GM12864 (cell line): ENCODE measurements at regions not wholly inside any gene's neighbourhood (a gene's known extent, or its start where the extent isn't known, plus 50 kb on each side); places are given as distances from the start of the nearest gene placed in this dataset.

Source experiments
- DNase-seq: peaks from one replicate; pipeline ENCODE4 v3.0.0-alpha.2; 2011; ENCODE audit warnings: low read depth
- H3K4me3 ChIP-seq: 2 replicates; pipeline ENCODE4 v1.5.1; 2011; ENCODE audit warnings: mild to moderate bottlenecking, low read depth, low read length, control low read depth
- TF ChIP-seq, protein P1 (sequence below): IDR thresholded peaks from 2 replicates; pipeline ENCODE4 v1.5.1; 2011; ENCODE audit warnings: low read depth, mild to moderate bottlenecking, moderate library complexity, low read length, control low read depth, inconsistent platforms; ENCODE audit errors: missing control alignments

DNA sequence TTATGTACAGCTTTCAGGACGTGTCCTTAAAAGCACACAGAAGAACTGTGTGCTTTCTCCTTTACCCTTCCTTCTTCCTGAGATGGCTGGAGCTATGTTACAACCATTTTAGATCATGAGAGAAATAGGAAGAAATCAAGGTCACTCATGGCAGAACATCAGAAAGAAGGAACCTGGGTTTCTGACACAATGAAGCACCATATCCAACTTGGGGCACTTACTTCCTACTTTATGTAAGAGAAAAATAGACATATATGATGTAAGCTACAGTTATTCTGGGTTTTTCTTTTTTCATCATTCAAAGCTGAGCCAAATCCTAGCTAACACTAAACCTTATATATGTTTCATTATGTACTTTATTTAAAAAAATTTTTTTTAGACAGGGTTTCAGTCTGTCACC, 79.5 kb downstream of the FAM161A start:
- H3K4me3 ChIP-seq: no peak overlapping the region
- no peak for DNase-seq
- TF ChIP-seq, protein P1, sequence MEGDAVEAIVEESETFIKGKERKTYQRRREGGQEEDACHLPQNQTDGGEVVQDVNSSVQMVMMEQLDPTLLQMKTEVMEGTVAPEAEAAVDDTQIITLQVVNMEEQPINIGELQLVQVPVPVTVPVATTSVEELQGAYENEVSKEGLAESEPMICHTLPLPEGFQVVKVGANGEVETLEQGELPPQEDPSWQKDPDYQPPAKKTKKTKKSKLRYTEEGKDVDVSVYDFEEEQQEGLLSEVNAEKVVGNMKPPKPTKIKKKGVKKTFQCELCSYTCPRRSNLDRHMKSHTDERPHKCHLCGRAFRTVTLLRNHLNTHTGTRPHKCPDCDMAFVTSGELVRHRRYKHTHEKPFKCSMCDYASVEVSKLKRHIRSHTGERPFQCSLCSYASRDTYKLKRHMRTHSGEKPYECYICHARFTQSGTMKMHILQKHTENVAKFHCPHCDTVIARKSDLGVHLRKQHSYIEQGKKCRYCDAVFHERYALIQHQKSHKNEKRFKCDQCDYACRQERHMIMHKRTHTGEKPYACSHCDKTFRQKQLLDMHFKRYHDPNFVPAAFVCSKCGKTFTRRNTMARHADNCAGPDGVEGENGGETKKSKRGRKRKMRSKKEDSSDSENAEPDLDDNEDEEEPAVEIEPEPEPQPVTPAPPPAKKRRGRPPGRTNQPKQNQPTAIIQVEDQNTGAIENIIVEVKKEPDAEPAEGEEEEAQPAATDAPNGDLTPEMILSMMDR: no peak

DNA sequence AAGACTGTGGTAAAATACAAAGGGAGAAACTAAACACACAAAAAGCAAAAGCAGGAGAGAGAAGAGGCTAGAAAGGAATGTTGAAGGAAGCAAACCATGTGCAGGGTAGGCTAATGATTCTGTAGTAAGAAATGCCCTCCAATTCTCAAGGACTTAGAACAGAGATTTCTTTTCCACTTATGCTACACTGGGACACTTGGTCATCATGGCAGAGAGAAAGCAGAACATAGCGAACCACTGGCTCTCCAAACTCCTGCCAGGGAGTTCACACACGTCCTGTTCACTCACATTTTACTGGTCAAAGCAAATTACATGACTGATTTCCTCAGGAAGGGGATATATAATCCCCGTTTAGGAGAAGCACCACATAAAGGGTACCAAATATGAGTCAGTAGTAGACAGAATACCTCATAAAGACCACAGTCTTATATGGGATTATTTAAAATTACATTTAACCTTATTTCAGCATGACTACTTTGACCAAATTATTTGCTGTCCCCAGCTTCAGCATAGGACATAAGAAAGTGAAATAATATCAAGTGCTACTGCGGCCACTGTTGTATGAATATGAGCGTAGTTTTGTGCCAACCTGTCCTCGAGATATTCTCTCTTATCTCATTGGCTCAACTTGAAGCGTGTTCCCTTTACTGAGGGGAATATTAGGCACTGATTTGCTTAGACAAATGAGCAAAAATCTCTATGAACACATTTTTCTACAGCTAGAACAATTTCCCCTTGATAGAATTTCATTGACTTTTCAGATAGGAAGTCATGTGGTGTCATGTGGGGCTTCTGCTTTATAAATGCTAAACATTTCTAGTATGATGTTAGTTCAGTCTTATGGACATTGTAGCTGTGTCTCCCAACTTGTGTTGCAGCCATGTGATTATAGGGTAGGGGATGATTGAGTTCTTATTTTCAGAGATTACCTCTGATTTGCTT, 81.7 kb downstream of the FAM161A start:
- no peak for DNase-seq
- TF ChIP-seq, protein P1: no peak
- H3K4me3 ChIP-seq: no peak overlapping the region

DNA sequence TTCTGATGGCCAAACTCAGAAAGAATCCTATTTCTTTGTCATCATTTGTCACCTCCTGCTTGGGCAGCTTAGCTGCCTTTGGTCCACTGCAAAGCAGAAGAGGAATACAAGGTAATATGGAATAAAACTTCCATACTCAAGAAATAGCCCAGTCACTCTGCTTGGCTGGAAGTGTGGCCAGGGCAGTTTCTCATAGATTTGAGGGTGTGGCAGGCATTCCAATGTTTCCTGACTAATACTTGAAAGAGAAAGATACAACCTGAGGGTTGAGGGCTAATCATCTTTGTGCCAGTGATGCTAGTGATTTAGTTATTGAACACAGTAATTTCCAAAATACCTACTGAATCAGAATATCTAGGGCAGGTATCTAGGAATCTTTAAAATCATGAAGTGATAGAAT, 83.1 kb downstream of the FAM161A start:
- DNase-seq: no peak
- H3K4me3 ChIP-seq: no peak overlapping the region
- TF ChIP-seq, protein P1: no peak

DNA sequence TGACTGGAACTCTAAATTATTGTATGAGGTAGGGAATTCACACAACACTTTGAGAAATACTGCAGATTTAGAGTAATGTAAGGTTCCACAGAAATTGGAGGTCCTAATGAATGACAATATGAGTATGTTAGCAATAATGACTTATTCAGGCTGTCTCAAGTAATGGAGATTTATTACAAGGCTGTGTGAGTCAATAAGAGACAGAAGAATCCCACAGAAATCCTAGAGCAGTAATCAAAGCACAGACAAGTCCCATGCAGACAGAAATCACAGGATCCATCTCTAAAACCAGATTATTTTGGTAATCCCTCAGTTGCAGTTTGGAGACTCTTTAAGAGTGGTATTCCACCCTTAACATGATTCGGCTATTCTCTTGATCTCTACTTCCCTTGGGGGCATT, 83.6 kb downstream of the FAM161A start:
- no peak for DNase-seq
- no peak overlapping the region for H3K4me3 ChIP-seq
- TF ChIP-seq, protein P1: no peak

DNA sequence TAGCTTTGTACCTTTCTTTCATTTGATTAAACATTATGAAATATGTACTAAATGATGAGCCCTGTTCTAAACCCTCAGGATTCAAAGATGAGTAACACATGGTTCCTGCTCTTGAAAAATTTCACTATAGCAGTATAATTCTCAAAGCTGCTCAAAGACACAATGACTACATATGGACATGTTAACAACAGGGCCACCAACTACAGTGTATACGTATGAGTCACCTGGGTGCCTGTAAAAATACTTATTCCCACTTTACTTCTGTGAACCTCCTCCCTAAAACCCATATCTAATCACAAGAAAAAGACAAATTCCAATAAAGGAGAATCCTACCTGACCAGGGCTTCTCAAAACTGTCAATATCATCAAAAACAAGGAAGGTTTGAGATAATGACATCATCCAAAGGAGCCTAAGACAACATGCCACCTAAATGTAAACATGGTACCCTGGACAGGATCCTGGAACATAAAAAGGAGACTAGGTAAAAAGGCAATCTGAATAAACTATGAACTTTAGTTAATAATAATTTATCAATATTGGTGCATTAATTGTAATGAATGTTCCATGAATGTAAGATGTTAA, 84.7 kb downstream of the FAM161A start:
- H3K4me3 ChIP-seq: no peak overlapping the region
- TF ChIP-seq, protein P1: no peak
- no peak for DNase-seq

DNA sequence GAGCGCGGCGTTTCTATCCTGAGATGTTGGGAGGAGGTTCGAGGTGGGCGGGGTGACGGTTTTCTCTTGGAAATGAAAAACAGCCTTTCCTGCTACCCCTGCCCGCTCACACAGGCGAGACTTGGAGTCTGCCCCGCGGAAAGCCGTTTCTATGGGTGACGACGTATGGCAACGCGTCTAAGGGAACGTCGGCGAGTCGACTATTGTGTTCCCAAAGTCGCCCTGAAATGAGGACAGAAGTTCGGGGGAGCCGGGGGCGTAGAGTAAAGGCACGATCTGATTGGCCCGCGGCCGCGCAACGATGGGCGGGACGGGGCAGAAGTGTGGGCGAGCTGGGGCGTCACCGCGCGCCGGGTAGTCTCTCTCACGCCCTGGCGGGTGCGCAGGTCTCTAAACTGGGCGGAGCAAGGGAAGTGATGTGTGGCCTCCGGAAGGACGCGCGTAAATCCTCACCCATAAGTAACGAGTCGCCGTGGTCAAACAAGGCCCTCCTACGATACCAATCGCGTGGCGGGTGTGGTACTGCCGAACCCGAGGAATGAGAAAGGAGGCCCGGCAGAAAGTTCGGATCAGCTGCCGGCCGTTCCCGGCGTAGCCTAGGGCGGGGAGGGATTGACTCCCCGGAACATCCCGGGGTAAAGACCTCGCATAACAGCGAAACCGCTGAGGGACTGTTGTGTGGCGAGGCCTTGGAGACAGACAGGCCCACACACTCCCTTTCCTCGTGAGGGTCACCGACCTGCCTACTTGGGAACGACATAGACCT, 89.6 kb downstream of the FAM161A start:
- H3K4me3 ChIP-seq: peak overlapping the region; percentile 70
- DNase-seq: peak; percentile 96
- TF ChIP-seq, protein P1: no peak
